GM12878 (cell line): ENCODE measurements at regions not wholly inside any gene's neighbourhood (a gene's known extent, or its start where the extent isn't known, plus 50 kb on each side); places are given as distances from the start of the nearest gene placed in this dataset.

Experiments used
- ATAC-seq: fragments of 200-7000 bp; cut with Tn5 transposase; 3 replicates; pipeline ENCODE4 v1.9.1; 2020; ENCODE audit warnings: mild to moderate bottlenecking, moderate library complexity
- BruUV-seq: library from RNA; stranded (reverse); fragments of 400-500 nt; replicated peaks from 2 replicates; lab custom pipeline; 2021; lab: Mats Ljungman, UMichigan
- CTCF ChIA-PET: fragments of 300-600 bp; sonication (Branson Sonifier 250); formaldehyde crosslinking; extraction: SDS; loops from one replicate; lab custom pipeline; 2021; ENCODE audit warnings: inconsistent platforms; lab: Yijun Ruan, JAX
- POLR2A ChIA-PET: fragments of 350-600 bp; formaldehyde crosslinking; extraction: SDS; loops from one replicate; lab custom pipeline; 2021; ENCODE audit warnings: inconsistent platforms; lab: Charles Lee
- RAD21 ChIA-PET: fragments of 300-600 bp; sonication (Branson Sonifier 250); formaldehyde crosslinking; loops from one replicate; lab custom pipeline; 2023; ENCODE audit warnings: antibody characterized with exemption; ENCODE audit not compliant: unreplicated experiment; lab: Charles Lee
- SMC1A ChIA-PET: fragments of 300-600 bp; sonication (Branson Sonifier 250); formaldehyde crosslinking; loops from one replicate; lab custom pipeline; 2023; ENCODE audit not compliant: unreplicated experiment, uncharacterized antibody; lab: Charles Lee
- DNase-seq: peaks from one replicate; pipeline ENCODE4 v3.0.0-alpha.2; 2011; ENCODE audit warnings: low read depth, low spot score
- FAIRE-seq: peaks from 3 replicates; lab custom pipeline; 2011; peaks lifted over from hg19 to GRCh38; lab: Jason Lieb, UNC
- H2AFZ ChIP-seq: 2 replicates; pipeline ENCODE4 v1.6.0; 2011; ENCODE audit warnings: low read depth, low read length, control low read depth; ENCODE audit not compliant: control insufficient read depth
- H3K27ac ChIP-seq: 2 replicates; pipeline ENCODE4 v1.5.1; 2011; ENCODE audit warnings: control low read depth; ENCODE audit not compliant: control insufficient read depth, insufficient read depth
- H3K27me3 ChIP-seq, 2 experiments: replicated peaks in 1 of 2; 2 replicates each; pipeline versions ENCODE4 v1.6.0 to v1.6.1; 2011; ENCODE audit warnings: low read length in 1 of 2; ENCODE audit not compliant: control insufficient read depth in 2 of 2, insufficient read depth in 2 of 2
- H3K36me3 ChIP-seq, 2 experiments: 2 replicates each; pipeline ENCODE4 v1.5.1; 2011; ENCODE audit warnings: low read length in 1 of 2; ENCODE audit not compliant: control insufficient read depth in 2 of 2, insufficient read depth in 2 of 2
- H3K4me1 ChIP-seq: 2 replicates; pipeline ENCODE4 v1.6.1; 2011; ENCODE audit warnings: mild to moderate bottlenecking, low read length, moderate library complexity, mixed read lengths; ENCODE audit not compliant: control insufficient read depth, insufficient read depth
- H3K4me2 ChIP-seq: 2 replicates; pipeline ENCODE4 v1.6.0; 2011; ENCODE audit warnings: control low read depth; ENCODE audit not compliant: control insufficient read depth, insufficient read depth
- H3K4me3 ChIP-seq: fragments of 200-600 bp; sonication (generic); 2 replicates; pipeline ENCODE4 v1.5.1; 2016
- H3K79me2 ChIP-seq: 2 replicates; pipeline ENCODE4 v1.6.0; 2011; ENCODE audit warnings: low read length; ENCODE audit not compliant: control insufficient read depth, insufficient read depth
- H3K9ac ChIP-seq: 2 replicates; pipeline ENCODE4 v1.8.0; 2011; ENCODE audit warnings: low read length, control low read depth, mixed read lengths; ENCODE audit not compliant: control insufficient read depth, insufficient read depth
- H3K9me3 ChIP-seq: replicated peaks from 3 replicates; pipeline ENCODE4 v1.5.1; 2011; ENCODE audit warnings: mild to moderate bottlenecking, low read length; ENCODE audit not compliant: control insufficient read depth, insufficient read depth
- H4K20me1 ChIP-seq: 2 replicates; pipeline ENCODE4 v1.6.0; 2011; ENCODE audit not compliant: control insufficient read depth, insufficient read depth
- EED ChIP-seq: sonication (generic); IDR thresholded peaks from 2 replicates; pipeline ENCODE4 v1.6.1; 2016; ENCODE audit warnings: antibody characterized with exemption, low read depth
- EZH2 ChIP-seq: IDR thresholded peaks from 2 replicates; pipeline ENCODE4 v1.6.1; 2012; ENCODE audit warnings: low read depth, mild to moderate bottlenecking, control low read depth, inconsistent platforms, low read length, borderline replicate concordance; ENCODE audit not compliant: control insufficient read depth
- HDAC2 ChIP-seq: fragments of 200-600 bp; sonication (generic); IDR thresholded peaks from 2 replicates; pipeline ENCODE4 v1.6.1; 2017
- KDM1A ChIP-seq: fragments of 200-600 bp; sonication (generic); IDR thresholded peaks from 2 replicates; pipeline ENCODE4 v1.6.1; 2016; ENCODE audit warnings: borderline replicate concordance
- NFXL1 ChIP-seq: fragments of 450-650 bp; IDR thresholded peaks from 2 replicates; pipeline ENCODE4 v1.6.1; 2017; ENCODE audit warnings: antibody characterized with exemption, mild to moderate bottlenecking, borderline replicate concordance
- SIN3A ChIP-seq: IDR thresholded peaks from 2 replicates; pipeline ENCODE4 v1.6.1; 2012; ENCODE audit warnings: low read depth, low read length, improper control_type of control experiment
- SMAD1 ChIP-seq: fragments of 450-650 bp; IDR thresholded peaks from 2 replicates; pipeline ENCODE4 v1.6.1; 2018; ENCODE audit warnings: mild to moderate bottlenecking, low read depth; ENCODE audit not compliant: partially characterized antibody
- ZNF622 ChIP-seq: fragments of 450-650 bp; IDR thresholded peaks from 2 replicates; pipeline ENCODE4 v1.6.1; 2017; ENCODE audit warnings: mild to moderate bottlenecking, inconsistent platforms
- ZSCAN29 ChIP-seq: fragments of 450-650 bp; IDR thresholded peaks from 2 replicates; pipeline ENCODE4 v1.6.1; 2017; ENCODE audit warnings: mild to moderate bottlenecking, moderate library complexity
- WGBS: methylation state at CpG from one replicate; pipeline ENCODE4 v1.1.6; 2016; ENCODE audit warnings: low lambda C conversion rate; ENCODE audit not compliant: insufficient replicate concordance, insufficient coverage; ENCODE audit errors: missing lambda C conversion rate; 5-methylcytosine and 5-hydroxymethylcytosine counted together
- in situ Hi-C: fragments of 300-500 bp; cut with MboI; formaldehyde crosslinking; loops from 9 replicates; pipeline ENCODE4 v1.14.3; 2018; ENCODE audit warnings: mixed read lengths
- intact Hi-C: fragments of 100-400 bp; cut with micrococcal nuclease; formaldehyde crosslinking; loops from one replicate; pipeline ENCODE4 v1.14.2; 2022; ENCODE audit not compliant: unreplicated experiment
- TF ChIP-seq, protein P1 (sequence below): fragments of 450-650 bp; conservative IDR thresholded peaks from 2 replicates; pipeline ENCODE4 v1.6.1; 2017; ENCODE audit warnings: mild to moderate bottlenecking, moderate library complexity
- TF ChIP-seq, protein P2 (sequence below): fragments of 450-650 bp; IDR thresholded peaks from 2 replicates; pipeline ENCODE4 v1.6.1; 2018; ENCODE audit warnings: mild to moderate bottlenecking, low read depth, moderate library complexity; ENCODE audit not compliant: partially characterized antibody
- TF ChIP-seq, protein P3 (sequence below): fragments of 450-650 bp; IDR thresholded peaks from 2 replicates; pipeline ENCODE4 v1.6.1; 2018; ENCODE audit warnings: borderline replicate concordance, mild to moderate bottlenecking; ENCODE audit not compliant: partially characterized antibody
- TF ChIP-seq, protein P4 (sequence below): fragments of 450-650 bp; IDR thresholded peaks from 2 replicates; pipeline ENCODE4 v1.6.1; 2016; ENCODE audit warnings: mild to moderate bottlenecking
- TF ChIP-seq, protein P5 (sequence below): fragments of 450-650 bp; IDR thresholded peaks from 2 replicates; pipeline ENCODE4 v1.6.1; 2014; ENCODE audit warnings: mild to moderate bottlenecking
- TF ChIP-seq, protein P6 (sequence below): IDR thresholded peaks from 2 replicates; pipeline ENCODE4 v1.6.1; 2011; ENCODE audit warnings: low read depth, mild to moderate bottlenecking, low read length, moderate library complexity, borderline replicate concordance; ENCODE audit errors: extremely low read depth

DNA sequence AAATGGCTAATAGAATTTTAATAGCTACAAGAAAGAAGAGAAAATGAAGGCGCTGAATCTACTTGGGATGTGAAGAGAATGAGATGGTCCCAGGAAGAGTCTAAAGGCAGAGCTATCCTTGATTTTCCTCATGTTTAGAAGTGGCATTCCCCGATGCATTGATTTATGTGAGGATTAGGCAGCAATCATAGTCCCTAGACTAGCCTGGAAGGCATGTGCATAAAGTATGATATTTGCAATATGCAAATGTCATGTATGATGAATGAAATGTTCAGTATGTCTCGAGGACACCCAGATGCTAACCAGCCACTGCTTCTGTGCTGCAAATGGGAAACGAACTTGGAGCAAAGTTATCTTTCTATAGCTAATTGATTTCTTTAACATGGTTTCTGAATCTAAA is 641.5 kb upstream of the PLXNA2 start:
- in situ Hi-C loops: no loop called here
- BruUV-seq: no TSS peak
- ChIA-PET SMC1A (interaction anchor here (0.9 kb wide), 1 partner anchor 12 kb away, joined by 3 read pairs; no protein-coding TSS in a partner anchor), RAD21 (no interaction called here), CTCF (no interaction called here), POLR2A (no interaction called here)
- no peaks in the 10 kb centered on the region for H3K36me3 ChIP-seq
- WGBS: 20% methylated on average over 4 of the region's 4 CpGs
- no peak overlapping the region for H3K9ac ChIP-seq
- H3K27me3 ChIP-seq: no peaks in the 10 kb centered on the region
- H3K27ac ChIP-seq: no peak overlapping the region
- H3K4me3 ChIP-seq: no peak overlapping the region
- H4K20me1 ChIP-seq: no peaks in the 10 kb centered on the region
- H3K4me1 ChIP-seq: no peaks in the 10 kb centered on the region
- FAIRE-seq: no peak
- intact Hi-C loops: no loop called here
- H3K79me2 ChIP-seq: no peaks in the 10 kb centered on the region
- H2AFZ ChIP-seq: no peak overlapping the region
- no peak for ATAC-seq
- DNase-seq: no peak
- no peak overlapping the region for H3K4me2 ChIP-seq
- TF ChIP-seq, protein P1, sequence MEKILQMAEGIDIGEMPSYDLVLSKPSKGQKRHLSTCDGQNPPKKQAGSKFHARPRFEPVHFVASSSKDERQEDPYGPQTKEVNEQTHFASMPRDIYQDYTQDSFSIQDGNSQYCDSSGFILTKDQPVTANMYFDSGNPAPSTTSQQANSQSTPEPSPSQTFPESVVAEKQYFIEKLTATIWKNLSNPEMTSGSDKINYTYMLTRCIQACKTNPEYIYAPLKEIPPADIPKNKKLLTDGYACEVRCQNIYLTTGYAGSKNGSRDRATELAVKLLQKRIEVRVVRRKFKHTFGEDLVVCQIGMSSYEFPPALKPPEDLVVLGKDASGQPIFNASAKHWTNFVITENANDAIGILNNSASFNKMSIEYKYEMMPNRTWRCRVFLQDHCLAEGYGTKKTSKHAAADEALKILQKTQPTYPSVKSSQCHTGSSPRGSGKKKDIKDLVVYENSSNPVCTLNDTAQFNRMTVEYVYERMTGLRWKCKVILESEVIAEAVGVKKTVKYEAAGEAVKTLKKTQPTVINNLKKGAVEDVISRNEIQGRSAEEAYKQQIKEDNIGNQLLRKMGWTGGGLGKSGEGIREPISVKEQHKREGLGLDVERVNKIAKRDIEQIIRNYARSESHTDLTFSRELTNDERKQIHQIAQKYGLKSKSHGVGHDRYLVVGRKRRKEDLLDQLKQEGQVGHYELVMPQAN: no peak
- TF ChIP-seq ZNF622 (no peak), ZSCAN29 (no peak), SMAD1 (no peak), EZH2 (no peak), SIN3A (no peak), HDAC2 (no peak), EED (no peak), KDM1A (no peak), NFXL1 (no peak)
- TF ChIP-seq, protein P2, sequence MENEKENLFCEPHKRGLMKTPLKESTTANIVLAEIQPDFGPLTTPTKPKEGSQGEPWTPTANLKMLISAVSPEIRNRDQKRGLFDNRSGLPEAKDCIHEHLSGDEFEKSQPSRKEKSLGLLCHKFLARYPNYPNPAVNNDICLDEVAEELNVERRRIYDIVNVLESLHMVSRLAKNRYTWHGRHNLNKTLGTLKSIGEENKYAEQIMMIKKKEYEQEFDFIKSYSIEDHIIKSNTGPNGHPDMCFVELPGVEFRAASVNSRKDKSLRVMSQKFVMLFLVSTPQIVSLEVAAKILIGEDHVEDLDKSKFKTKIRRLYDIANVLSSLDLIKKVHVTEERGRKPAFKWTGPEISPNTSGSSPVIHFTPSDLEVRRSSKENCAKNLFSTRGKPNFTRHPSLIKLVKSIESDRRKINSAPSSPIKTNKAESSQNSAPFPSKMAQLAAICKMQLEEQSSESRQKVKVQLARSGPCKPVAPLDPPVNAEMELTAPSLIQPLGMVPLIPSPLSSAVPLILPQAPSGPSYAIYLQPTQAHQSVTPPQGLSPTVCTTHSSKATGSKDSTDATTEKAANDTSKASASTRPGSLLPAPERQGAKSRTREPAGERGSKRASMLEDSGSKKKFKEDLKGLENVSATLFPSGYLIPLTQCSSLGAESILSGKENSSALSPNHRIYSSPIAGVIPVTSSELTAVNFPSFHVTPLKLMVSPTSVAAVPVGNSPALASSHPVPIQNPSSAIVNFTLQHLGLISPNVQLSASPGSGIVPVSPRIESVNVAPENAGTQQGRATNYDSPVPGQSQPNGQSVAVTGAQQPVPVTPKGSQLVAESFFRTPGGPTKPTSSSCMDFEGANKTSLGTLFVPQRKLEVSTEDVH: no peak
- TF ChIP-seq, protein P3, sequence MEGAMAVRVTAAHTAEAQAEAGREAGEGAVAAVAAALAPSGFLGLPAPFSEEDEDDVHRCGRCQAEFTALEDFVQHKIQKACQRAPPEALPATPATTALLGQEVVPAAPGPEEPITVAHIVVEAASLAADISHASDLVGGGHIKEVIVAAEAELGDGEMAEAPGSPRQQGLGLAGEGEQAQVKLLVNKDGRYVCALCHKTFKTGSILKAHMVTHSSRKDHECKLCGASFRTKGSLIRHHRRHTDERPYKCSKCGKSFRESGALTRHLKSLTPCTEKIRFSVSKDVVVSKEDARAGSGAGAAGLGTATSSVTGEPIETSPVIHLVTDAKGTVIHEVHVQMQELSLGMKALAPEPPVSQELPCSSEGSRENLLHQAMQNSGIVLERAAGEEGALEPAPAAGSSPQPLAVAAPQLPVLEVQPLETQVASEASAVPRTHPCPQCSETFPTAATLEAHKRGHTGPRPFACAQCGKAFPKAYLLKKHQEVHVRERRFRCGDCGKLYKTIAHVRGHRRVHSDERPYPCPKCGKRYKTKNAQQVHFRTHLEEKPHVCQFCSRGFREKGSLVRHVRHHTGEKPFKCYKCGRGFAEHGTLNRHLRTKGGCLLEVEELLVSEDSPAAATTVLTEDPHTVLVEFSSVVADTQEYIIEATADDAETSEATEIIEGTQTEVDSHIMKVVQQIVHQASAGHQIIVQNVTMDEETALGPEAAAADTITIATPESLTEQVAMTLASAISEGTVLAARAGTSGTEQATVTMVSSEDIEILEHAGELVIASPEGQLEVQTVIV: no peak
- TF ChIP-seq, protein P4, sequence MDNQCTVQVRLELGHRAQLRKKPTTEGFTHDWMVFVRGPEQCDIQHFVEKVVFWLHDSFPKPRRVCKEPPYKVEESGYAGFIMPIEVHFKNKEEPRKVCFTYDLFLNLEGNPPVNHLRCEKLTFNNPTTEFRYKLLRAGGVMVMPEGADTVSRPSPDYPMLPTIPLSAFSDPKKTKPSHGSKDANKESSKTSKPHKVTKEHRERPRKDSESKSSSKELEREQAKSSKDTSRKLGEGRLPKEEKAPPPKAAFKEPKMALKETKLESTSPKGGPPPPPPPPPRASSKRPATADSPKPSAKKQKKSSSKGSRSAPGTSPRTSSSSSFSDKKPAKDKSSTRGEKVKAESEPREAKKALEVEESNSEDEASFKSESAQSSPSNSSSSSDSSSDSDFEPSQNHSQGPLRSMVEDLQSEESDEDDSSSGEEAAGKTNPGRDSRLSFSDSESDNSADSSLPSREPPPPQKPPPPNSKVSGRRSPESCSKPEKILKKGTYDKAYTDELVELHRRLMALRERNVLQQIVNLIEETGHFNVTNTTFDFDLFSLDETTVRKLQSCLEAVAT: no peak
- TF ChIP-seq, protein P5, sequence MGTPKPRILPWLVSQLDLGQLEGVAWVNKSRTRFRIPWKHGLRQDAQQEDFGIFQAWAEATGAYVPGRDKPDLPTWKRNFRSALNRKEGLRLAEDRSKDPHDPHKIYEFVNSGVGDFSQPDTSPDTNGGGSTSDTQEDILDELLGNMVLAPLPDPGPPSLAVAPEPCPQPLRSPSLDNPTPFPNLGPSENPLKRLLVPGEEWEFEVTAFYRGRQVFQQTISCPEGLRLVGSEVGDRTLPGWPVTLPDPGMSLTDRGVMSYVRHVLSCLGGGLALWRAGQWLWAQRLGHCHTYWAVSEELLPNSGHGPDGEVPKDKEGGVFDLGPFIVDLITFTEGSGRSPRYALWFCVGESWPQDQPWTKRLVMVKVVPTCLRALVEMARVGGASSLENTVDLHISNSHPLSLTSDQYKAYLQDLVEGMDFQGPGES: no peak
- TF ChIP-seq, protein P6, sequence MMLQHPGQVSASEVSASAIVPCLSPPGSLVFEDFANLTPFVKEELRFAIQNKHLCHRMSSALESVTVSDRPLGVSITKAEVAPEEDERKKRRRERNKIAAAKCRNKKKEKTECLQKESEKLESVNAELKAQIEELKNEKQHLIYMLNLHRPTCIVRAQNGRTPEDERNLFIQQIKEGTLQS: no peak
- H3K9me3 ChIP-seq: no peaks in the 10 kb centered on the region
